HCT116 (cell line): ENCODE measurements at regions not wholly inside any gene's neighbourhood (a gene's known extent, or its start where the extent isn't known, plus 50 kb on each side); places are given as distances from the start of the nearest gene placed in this dataset.

Source experiments
- ATAC-seq: fragments of 200-7000 bp; cut with Tn5 transposase; 2 replicates; pipeline ENCODE4 v1.9.1; 2020; ENCODE audit warnings: mild to moderate bottlenecking, moderate library complexity
- BruUV-seq: library from RNA; stranded (reverse); fragments of 400-500 nt; replicated peaks from 2 replicates; lab custom pipeline; 2021; lab: Mats Ljungman, UMichigan
- CTCF ChIA-PET: fragments of 300-600 bp; sonication (Branson Sonifier 250); formaldehyde crosslinking; loops from one replicate; lab custom pipeline; 2021; ENCODE audit warnings: antibody characterized with exemption; lab: Charles Lee
- POLR2A ChIA-PET: fragments of 300-600, 350-600 bp; sonication (Branson Sonifier 250); formaldehyde crosslinking; loops from one replicate; lab custom pipeline; 2021; ENCODE audit warnings: antibody characterized with exemption; lab: Charles Lee
- RAD21 ChIA-PET, 2 experiments: fragments of 300-600 bp; sonication (Branson Sonifier 250); formaldehyde crosslinking; loops; one replicate each; lab custom pipeline; 2023; ENCODE audit warnings: low total read pairs in 2 of 2; ENCODE audit not compliant: uncharacterized antibody in 2 of 2, unreplicated experiment in 2 of 2, low non-redundant PET in 1 of 2; lab: Charles Lee
- DNase-seq: peaks from one replicate; pipeline ENCODE4 v3.0.0-alpha.2; 2010; ENCODE audit warnings: low read depth, low spot score
- H2AFZ ChIP-seq: fragments of 200-600 bp; shearing (Covaris generic), sonication (generic); 2 replicates; pipeline ENCODE4 v1.6.1; 2017; ENCODE audit warnings: low read depth, mixed run types, mixed read lengths, antibody characterized with exemption, low read length; ENCODE audit not compliant: poor library complexity, severe bottlenecking
- H3K27ac ChIP-seq: 2 replicates; pipeline ENCODE4 v1.5.1; 2012; ENCODE audit warnings: low read depth, low read length
- H3K27me3 ChIP-seq: fragments of 200-600 bp; sonication (generic); 2 replicates; pipeline ENCODE4 v1.6.1; 2016; ENCODE audit warnings: mixed run types, low read length, mixed read lengths; ENCODE audit not compliant: insufficient read depth
- H3K36me3 ChIP-seq, 2 experiments: fragments of 200-500 bp in 1 of 2; fragments of 200-600 bp in 1 of 2; sonication (Bioruptor generic) in 1 of 2; sonication (generic) in 1 of 2; 2 replicates each; pipeline versions ENCODE4 v1.5.1 to v1.6.1; 2014 to 2016; ENCODE audit warnings: low read length in 2 of 2, inconsistent platforms in 1 of 2, mixed read lengths in 1 of 2, mixed run types in 1 of 2; ENCODE audit not compliant: insufficient read depth in 2 of 2, control insufficient read depth in 1 of 2
- H3K4me1 ChIP-seq, 2 experiments: fragments of 200-600 bp in 1 of 2; sonication (generic) in 1 of 2; 2 replicates each; pipeline versions ENCODE4 v1.5.1 to v1.6.1; 2012 to 2017; ENCODE audit warnings: low read length in 2 of 2, inconsistent platforms in 1 of 2, mild to moderate bottlenecking in 1 of 2, mixed read lengths in 1 of 2, mixed run types in 1 of 2, moderate library complexity in 1 of 2; ENCODE audit not compliant: insufficient read depth in 2 of 2, control insufficient read depth in 1 of 2
- H3K4me2 ChIP-seq: fragments of 200-600 bp; sonication (generic); 2 replicates; pipeline ENCODE4 v1.6.1; 2017; ENCODE audit warnings: mixed run types, low read length, mixed read lengths
- H3K4me3 ChIP-seq, 2 experiments: fragments of 200-600 bp in 1 of 2; sonication (generic) in 1 of 2; replicated peaks in 1 of 2; 2 replicates each; pipeline ENCODE4 v1.5.1; 2011 to 2016; ENCODE audit warnings: low read length in 2 of 2, control low read depth in 1 of 2, low read depth in 1 of 2, mild to moderate bottlenecking in 1 of 2, mixed read lengths in 1 of 2, mixed run types in 1 of 2
- H3K79me2 ChIP-seq: fragments of 200-600 bp; sonication (generic); 2 replicates; pipeline ENCODE4 v1.6.1; 2017; ENCODE audit warnings: mild to moderate bottlenecking, mixed run types, low read length, moderate library complexity, mixed read lengths; ENCODE audit not compliant: insufficient read depth
- H3K9ac ChIP-seq: fragments of 200-600 bp; sonication (generic); 2 replicates; pipeline ENCODE4 v1.6.1; 2016; ENCODE audit warnings: low read length, mixed read lengths
- H3K9me2 ChIP-seq: fragments of 200-600 bp; sonication (generic), shearing (Covaris generic); 2 replicates; pipeline ENCODE4 v1.6.1; 2017; ENCODE audit warnings: mixed run types, mild to moderate bottlenecking, moderate library complexity; ENCODE audit not compliant: insufficient read depth
- H3K9me3 ChIP-seq, 2 experiments: fragments of 200-500 bp in 1 of 2; fragments of 200-600 bp in 1 of 2; sonication (Bioruptor generic) in 1 of 2; sonication (generic) in 1 of 2; 2 replicates each; pipeline ENCODE4 v1.6.1; 2014 to 2017; ENCODE audit warnings: low read length in 2 of 2, mixed read lengths in 2 of 2, inconsistent platforms in 1 of 2, low read depth in 1 of 2, mild to moderate bottlenecking in 1 of 2, mixed run types in 1 of 2, moderate library complexity in 1 of 2; ENCODE audit not compliant: control insufficient read depth in 1 of 2, insufficient read depth in 1 of 2
- H4K20me1 ChIP-seq: fragments of 200-600 bp; sonication (generic), shearing (Covaris generic); 2 replicates; pipeline ENCODE4 v1.6.1; 2017; ENCODE audit warnings: mixed run types, mild to moderate bottlenecking, moderate library complexity; ENCODE audit not compliant: insufficient read depth
- CBX3 ChIP-seq: IDR thresholded peaks from 2 replicates; pipeline ENCODE4 v1.6.1; 2012; ENCODE audit warnings: low read depth
- ELF1 ChIP-seq: IDR thresholded peaks from 2 replicates; pipeline ENCODE4 v1.6.1; 2012; ENCODE audit warnings: low read depth, borderline replicate concordance
- EZH2phosphoT487 ChIP-seq: fragments of 200-600 bp; IDR thresholded peaks from 2 replicates; pipeline ENCODE4 v1.6.1; 2018; ENCODE audit warnings: antibody characterized with exemption, borderline replicate concordance
- POLR2AphosphoS5 ChIP-seq: IDR thresholded peaks from 2 replicates; pipeline ENCODE4 v1.6.1; 2011; ENCODE audit warnings: mild to moderate bottlenecking, low read depth, low read length, moderate library complexity
- RAD21 ChIP-seq: IDR thresholded peaks from 2 replicates; pipeline ENCODE4 v1.6.1; 2012; ENCODE audit warnings: low read depth, mild to moderate bottlenecking
- SP1 ChIP-seq: IDR thresholded peaks from 2 replicates; pipeline ENCODE4 v1.6.1; 2012; ENCODE audit warnings: low read depth
- ZNF274 ChIP-seq: fragments of 200-500 bp; sonication (Bioruptor generic); IDR thresholded peaks from 2 replicates; pipeline ENCODE4 v1.6.1; 2014; ENCODE audit warnings: mild to moderate bottlenecking, low read depth, low read length, inconsistent platforms
- intact Hi-C: fragments of 100-400 bp; cut with micrococcal nuclease; formaldehyde crosslinking; loops from 2 replicates; pipeline ENCODE4 v1.10.0; 2022
- TF ChIP-seq, protein P1 (sequence below): IDR thresholded peaks from 2 replicates; pipeline ENCODE4 v1.6.1; 2012
- TF ChIP-seq, protein P2 (sequence below), 3 experiments: fragments of 200-600 bp in 1 of 3; sonication (generic) in 1 of 3; IDR thresholded peaks in 2 of 3; conservative IDR thresholded peaks in 1 of 3; 2 replicates each; pipeline ENCODE4 v1.5.1; 2012 to 2017; ENCODE audit warnings: low read depth in 2 of 3, low read length in 2 of 3, antibody characterized with exemption in 1 of 3, borderline replicate concordance in 1 of 3, control low read depth in 1 of 3, mild to moderate bottlenecking in 1 of 3, mixed read lengths in 1 of 3, mixed run types in 1 of 3, moderate library complexity in 1 of 3; ENCODE audit not compliant: insufficient read depth in 1 of 3
- TF ChIP-seq, protein P3 (sequence below): IDR thresholded peaks from 2 replicates; pipeline ENCODE4 v1.6.1; 2012

DNA sequence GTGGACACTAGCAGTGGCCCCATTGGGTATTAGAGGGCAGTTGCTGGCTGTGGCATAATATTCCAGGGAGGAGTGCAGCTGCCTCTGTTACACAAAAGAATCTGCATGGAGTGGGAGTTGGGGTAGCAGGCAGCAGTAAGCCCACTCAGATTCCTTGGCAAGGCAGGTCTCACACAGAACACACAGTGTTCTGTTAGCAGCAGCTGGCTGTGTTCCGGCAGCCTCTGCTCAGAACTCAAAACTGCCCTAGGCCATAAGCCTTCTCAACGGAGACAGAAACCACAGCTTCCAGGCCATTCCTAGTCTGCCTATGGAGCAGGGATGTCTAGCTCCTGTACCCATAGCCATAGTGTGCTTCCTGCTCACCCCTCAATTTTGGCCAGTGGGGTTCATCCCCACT is 1085.4 kb downstream of the SLC6A15 start:
- intact Hi-C loops, result loop anchor here (5.0 kb wide), 1 partner anchor 570 kb away; no protein-coding TSS in a partner anchor
- no peaks in the 10 kb centered on the region for H3K4me1 ChIP-seq
- H3K9ac ChIP-seq, result no peak overlapping the region
- POLR2A ChIA-PET, result no interaction called here
- CTCF ChIA-PET, result interaction anchor here (1.1 to 1.3 kb wide), 4 partner anchors 8 to 677 kb away, joined by 3 to 5 read pairs (median 4); no protein-coding TSS in a partner anchor
- RAD21 ChIA-PET, result no interaction called here
- no peak overlapping the region for H2AFZ ChIP-seq
- no peak for TF ChIP-seq ZNF274
- no peak for TF ChIP-seq ELF1
- TF ChIP-seq, protein P1, sequence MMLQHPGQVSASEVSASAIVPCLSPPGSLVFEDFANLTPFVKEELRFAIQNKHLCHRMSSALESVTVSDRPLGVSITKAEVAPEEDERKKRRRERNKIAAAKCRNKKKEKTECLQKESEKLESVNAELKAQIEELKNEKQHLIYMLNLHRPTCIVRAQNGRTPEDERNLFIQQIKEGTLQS, result no peak
- no peak for TF ChIP-seq SP1
- no peak for TF ChIP-seq POLR2AphosphoS5
- no peak for TF ChIP-seq EZH2phosphoT487
- no peaks in the 10 kb centered on the region for H3K79me2 ChIP-seq
- H3K27me3 ChIP-seq, result no peaks in the 10 kb centered on the region
- no peak overlapping the region for H3K4me3 ChIP-seq
- no peak overlapping the region for H3K4me2 ChIP-seq
- ATAC-seq, result no peak
- no peaks in the 10 kb centered on the region for H4K20me1 ChIP-seq
- BruUV-seq, result no TSS peak
- no peak for DNase-seq
- H3K27ac ChIP-seq, result no peak overlapping the region
- no peaks in the 10 kb centered on the region for H3K9me2 ChIP-seq
- H3K36me3 ChIP-seq, result no peaks in the 10 kb centered on the region
- H3K9me3 ChIP-seq, result no peaks in the 10 kb centered on the region

DNA sequence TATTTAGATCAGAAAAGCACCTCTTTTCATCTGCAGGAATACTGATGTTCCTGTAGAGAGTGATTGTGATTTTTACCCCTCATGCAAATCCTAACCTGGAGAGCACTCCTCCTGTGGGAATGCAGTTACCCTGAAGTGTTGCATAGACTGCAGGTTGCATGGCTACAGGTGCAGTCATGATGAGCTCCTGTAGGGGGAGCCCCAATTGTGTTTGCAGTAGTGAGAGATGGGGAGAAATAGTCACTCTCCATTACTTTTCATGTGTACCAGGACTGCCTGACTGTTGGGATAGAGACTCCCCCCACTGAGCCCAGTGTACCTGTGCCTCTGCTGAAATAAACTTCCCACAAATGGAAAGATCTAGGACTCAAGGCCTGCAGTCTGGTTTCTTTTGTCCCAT is 1086.5 kb downstream of the SLC6A15 start:
- ChIA-PET RAD21 (interaction anchor here in 1 of 2 experiments (1.7 kb wide), 1 partner anchor 677 kb away, joined by 4 read pairs; no protein-coding TSS in a partner anchor), CTCF (interaction anchor here (0.8 to 1.8 kb wide), 7 partner anchors 9 to 1140 kb away, joined by 3 to 9 read pairs (median 5); partner anchors contain the start of gene TMTC2), POLR2A (no interaction called here)
- TF ChIP-seq, protein P2, sequence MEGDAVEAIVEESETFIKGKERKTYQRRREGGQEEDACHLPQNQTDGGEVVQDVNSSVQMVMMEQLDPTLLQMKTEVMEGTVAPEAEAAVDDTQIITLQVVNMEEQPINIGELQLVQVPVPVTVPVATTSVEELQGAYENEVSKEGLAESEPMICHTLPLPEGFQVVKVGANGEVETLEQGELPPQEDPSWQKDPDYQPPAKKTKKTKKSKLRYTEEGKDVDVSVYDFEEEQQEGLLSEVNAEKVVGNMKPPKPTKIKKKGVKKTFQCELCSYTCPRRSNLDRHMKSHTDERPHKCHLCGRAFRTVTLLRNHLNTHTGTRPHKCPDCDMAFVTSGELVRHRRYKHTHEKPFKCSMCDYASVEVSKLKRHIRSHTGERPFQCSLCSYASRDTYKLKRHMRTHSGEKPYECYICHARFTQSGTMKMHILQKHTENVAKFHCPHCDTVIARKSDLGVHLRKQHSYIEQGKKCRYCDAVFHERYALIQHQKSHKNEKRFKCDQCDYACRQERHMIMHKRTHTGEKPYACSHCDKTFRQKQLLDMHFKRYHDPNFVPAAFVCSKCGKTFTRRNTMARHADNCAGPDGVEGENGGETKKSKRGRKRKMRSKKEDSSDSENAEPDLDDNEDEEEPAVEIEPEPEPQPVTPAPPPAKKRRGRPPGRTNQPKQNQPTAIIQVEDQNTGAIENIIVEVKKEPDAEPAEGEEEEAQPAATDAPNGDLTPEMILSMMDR (IDR thresholded peaks at IDR 0.05 in 2 of 3, conservative IDR thresholded peaks at IDR 0.05 in 1 of 3; ENCODE audit: borderline replicate concordance in 1 of 3, insufficient read depth in 1 of 3, low read depth in 2 of 3, low read length in 2 of 3), result peak; percentile 31 to 81 (median 72); a peak in 5 of 6 replicates
- TF ChIP-seq ELF1 (no peak), ZNF274 (no peak), POLR2AphosphoS5 (no peak), CBX3 (0 out of 2 replicates have a peak, but pooled peaks have one; percentile 39), RAD21 (peak; percentile 63), SP1 (no peak)
- TF ChIP-seq, protein P3, sequence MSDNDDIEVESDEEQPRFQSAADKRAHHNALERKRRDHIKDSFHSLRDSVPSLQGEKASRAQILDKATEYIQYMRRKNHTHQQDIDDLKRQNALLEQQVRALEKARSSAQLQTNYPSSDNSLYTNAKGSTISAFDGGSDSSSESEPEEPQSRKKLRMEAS, result no peak
- Histone ChIP-seq H3K27ac (no peak overlapping the region), H3K9ac (no peak overlapping the region), H3K36me3 (no peaks in the 10 kb centered on the region), H3K9me3 (no peaks in the 10 kb centered on the region), H4K20me1 (no peaks in the 10 kb centered on the region), H3K9me2 (no peaks in the 10 kb centered on the region), H2AFZ (peak overlapping the region; percentile 32), H3K79me2 (no peaks in the 10 kb centered on the region), H3K4me2 (no peak overlapping the region), H3K27me3 (no peaks in the 10 kb centered on the region), H3K4me3 (no peak overlapping the region), H3K4me1 (no peaks in the 10 kb centered on the region)
- intact Hi-C loops, result loop anchor here (1.0 to 5.0 kb wide), 2 partner anchors 571 to 677 kb away; no protein-coding TSS in a partner anchor
- ATAC-seq (peak; percentile 88), DNase-seq (peak; percentile 22)
- no TSS peak for BruUV-seq
